ENCODE measurements at regions not wholly inside any gene's neighbourhood (a gene's known extent, or its start where the extent isn't known, plus 50 kb on each side); places are given as distances from the start of the nearest gene placed in this dataset.

- no peak for TF ChIP-seq CTCF (IDR thresholded peaks at IDR 0.05)
- no peak for TF ChIP-seq EZH2phosphoT487 (IDR thresholded peaks at IDR 0.05)
Observed at GRCh38 chr9:19885608-19886007, 96.8 kb upstream of the SLC24A2 start.

Data from neural progenitor cell (in vitro differentiated cells).